ENCODE measurements at regions not wholly inside any gene's neighbourhood (a gene's known extent, or its start where the extent isn't known, plus 50 kb on each side); places are given as distances from the start of the nearest gene placed in this dataset.

- H3K27ac ChIP-seq, result no peak overlapping the region
- intact Hi-C loops (cut with DNase I), result no loop called here
- no peaks in the 10 kb centered on the region for H3K9me3 ChIP-seq
- H3K4me3 ChIP-seq, result no peak overlapping the region
- H3K27me3 ChIP-seq, result no peaks in the 10 kb centered on the region
- DNase-seq (ENCODE audit: extremely low spot score in 2 of 2), result no peak
- TF ChIP-seq POLR2AphosphoS5 (IDR thresholded peaks at IDR 0.05; ENCODE audit: insufficient read depth in 1 of 2, low read depth in 1 of 2) (no peak), POLR2A (IDR thresholded peaks at IDR 0.05) (no peak), CTCF (IDR thresholded peaks at IDR 0.05) (no peak)
- no peaks in the 10 kb centered on the region for H3K4me1 ChIP-seq
- H3K36me3 ChIP-seq, result no peaks in the 10 kb centered on the region
Measured at GRCh38 chr4:115824630-115825029, 711.2 kb upstream of the NDST4 start.

DNA sequence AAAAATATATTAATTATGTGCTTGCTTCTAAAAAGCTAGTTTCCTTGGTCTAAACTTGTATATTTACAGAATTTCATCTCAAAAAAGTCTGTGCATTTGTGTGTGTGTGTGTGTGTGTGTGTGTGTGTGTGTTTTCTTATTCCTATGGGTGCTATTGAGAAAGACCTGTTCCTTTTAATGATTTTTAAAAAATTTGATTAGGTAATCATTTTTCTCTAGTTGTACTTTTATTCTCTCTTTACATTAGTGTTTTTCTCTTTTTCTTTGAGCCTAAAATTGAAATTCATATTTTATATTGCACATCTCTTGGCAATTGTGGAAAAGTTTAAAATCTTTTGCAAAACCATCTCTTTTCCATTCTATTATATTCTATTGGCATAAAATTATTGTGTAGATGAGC lies 690.4 kb upstream of the NDST4 start:
- no peaks in the 10 kb centered on the region for H3K36me3 ChIP-seq
- no peak for TF ChIP-seq POLR2AphosphoS5 (IDR thresholded peaks at IDR 0.05; ENCODE audit: insufficient read depth in 1 of 2, low read depth in 1 of 2)
- H3K4me1 ChIP-seq, result no peaks in the 10 kb centered on the region
- no peak overlapping the region for H3K27ac ChIP-seq
- no peak for DNase-seq (ENCODE audit: extremely low spot score in 2 of 2)
- no peaks in the 10 kb centered on the region for H3K9me3 ChIP-seq
- intact Hi-C loops (cut with DNase I), result no loop called here
- H3K27me3 ChIP-seq, result no peaks in the 10 kb centered on the region
- no peak overlapping the region for H3K4me3 ChIP-seq

- Histone ChIP-seq H3K9me3 (no peaks in the 10 kb centered on the region), H3K4me3 (no peak overlapping the region), H3K27me3 (no peaks in the 10 kb centered on the region), H3K27ac (no peak overlapping the region), H3K4me1 (no peaks in the 10 kb centered on the region), H3K36me3 (no peaks in the 10 kb centered on the region)
- TF ChIP-seq CTCF (IDR thresholded peaks at IDR 0.05), result no peak
- TF ChIP-seq POLR2A (IDR thresholded peaks at IDR 0.05), result no peak
- TF ChIP-seq POLR2AphosphoS5 (IDR thresholded peaks at IDR 0.05; ENCODE audit: insufficient read depth in 1 of 2, low read depth in 1 of 2), result no peak
- no peak for DNase-seq (ENCODE audit: extremely low spot score in 2 of 2)
- intact Hi-C loops (cut with DNase I), result no loop called here
Measured at GRCh38 chr4:115790812-115791211, 677.4 kb upstream of the NDST4 start.

DNA sequence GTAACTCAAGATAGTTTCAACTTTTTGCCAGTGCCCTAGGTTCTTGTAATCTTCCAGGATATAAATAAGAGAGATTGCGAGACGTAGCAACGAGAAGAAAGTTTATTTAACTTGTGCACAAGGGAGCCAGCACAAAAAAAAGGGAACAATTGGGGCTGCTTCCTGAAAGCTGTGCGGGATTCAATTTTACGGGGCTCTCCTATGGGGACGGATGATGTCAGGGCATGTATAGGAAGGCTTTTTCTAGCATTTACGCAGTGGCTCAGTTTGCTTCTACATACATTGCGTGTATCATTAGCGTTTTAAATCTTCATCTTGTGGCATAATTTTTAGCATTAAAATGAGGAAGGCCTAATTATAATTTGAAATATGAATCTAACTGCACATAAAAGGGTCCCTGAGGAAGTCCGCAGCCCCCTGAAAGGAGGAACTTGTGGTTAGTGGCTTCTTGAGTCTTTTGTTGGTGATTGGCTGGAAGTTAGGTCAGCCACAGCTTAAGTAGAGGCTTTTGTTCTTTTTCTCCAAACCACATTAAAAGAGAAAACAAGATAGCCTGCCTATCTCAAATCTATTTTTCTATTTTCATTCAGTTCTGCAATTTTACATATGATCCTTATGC lies 668.2 kb upstream of the NDST4 start:
- H3K4me1 ChIP-seq, result no peaks in the 10 kb centered on the region
- no peak overlapping the region for H3K27ac ChIP-seq
- H3K36me3 ChIP-seq, result no peaks in the 10 kb centered on the region
- H3K4me3 ChIP-seq, result no peak overlapping the region
- no peak for DNase-seq (ENCODE audit: extremely low spot score in 2 of 2)
- intact Hi-C loops (cut with DNase I), result no loop called here
- no peaks in the 10 kb centered on the region for H3K9me3 ChIP-seq
- no peaks in the 10 kb centered on the region for H3K27me3 ChIP-seq
- TF ChIP-seq POLR2AphosphoS5 (IDR thresholded peaks at IDR 0.05; ENCODE audit: insufficient read depth in 1 of 2, low read depth in 1 of 2), result no peak
- no peak for TF ChIP-seq CTCF (IDR thresholded peaks at IDR 0.05)
- TF ChIP-seq POLR2A (IDR thresholded peaks at IDR 0.05), result no peak

DNA sequence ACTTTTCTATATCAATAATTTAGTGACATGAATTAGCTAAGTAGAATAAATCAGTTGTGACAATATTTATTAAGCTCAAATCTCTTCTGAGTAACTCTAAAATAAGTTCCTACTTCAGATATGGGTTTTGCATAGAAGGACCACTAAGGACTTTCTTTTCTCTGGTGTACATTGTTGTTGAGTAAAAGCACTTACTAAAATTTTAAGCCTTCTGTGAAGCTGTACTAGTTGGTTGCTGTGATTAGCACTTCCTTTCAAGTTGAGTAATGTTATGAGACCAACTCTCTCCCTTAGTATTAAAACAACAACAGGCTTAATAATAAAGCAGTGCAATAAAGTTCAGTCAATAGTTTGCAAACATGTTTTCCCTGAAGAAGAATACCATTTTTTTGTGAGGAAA lies 667.4 kb upstream of the NDST4 start:
- no peak for DNase-seq (ENCODE audit: extremely low spot score in 2 of 2)
- Histone ChIP-seq H3K9me3 (no peaks in the 10 kb centered on the region), H3K4me1 (no peaks in the 10 kb centered on the region), H3K27me3 (no peaks in the 10 kb centered on the region), H3K27ac (no peak overlapping the region), H3K36me3 (no peaks in the 10 kb centered on the region), H3K4me3 (no peak overlapping the region)
- intact Hi-C loops (cut with DNase I), result no loop called here
- TF ChIP-seq POLR2AphosphoS5 (IDR thresholded peaks at IDR 0.05; ENCODE audit: insufficient read depth in 1 of 2, low read depth in 1 of 2) (no peak), CTCF (IDR thresholded peaks at IDR 0.05) (no peak)

All from vagina (tissue), 2 donors.